GM12872 (cell line): ENCODE measurements at regions not wholly inside any gene's neighbourhood (a gene's known extent, or its start where the extent isn't known, plus 50 kb on each side); places are given as distances from the start of the nearest gene placed in this dataset.

ENCODE experiments used
- CTCF ChIP-seq: IDR thresholded peaks from 3 replicates; pipeline ENCODE4 v1.5.1; 2011; ENCODE audit warnings: low read depth, mild to moderate bottlenecking, low read length, moderate library complexity; ENCODE audit not compliant: insufficient read depth

- no peak for TF ChIP-seq CTCF
Measured at GRCh38 chr7:125112850-125113249, 183.2 kb upstream of the POT1 start.

- TF ChIP-seq CTCF, result no peak
Measured at GRCh38 chr7:125099519-125099918, 169.9 kb upstream of the POT1 start.

- TF ChIP-seq CTCF, result no peak
Measured at GRCh38 chr7:125098377-125098970, 168.8 kb upstream of the POT1 start.

GRCh38 chr7:125090596-125090995 lies 161.0 kb upstream of the POT1 start:
- TF ChIP-seq CTCF, result no peak

GRCh38 chr7:125089171-125089570 lies 159.5 kb upstream of the POT1 start:
- no peak for TF ChIP-seq CTCF

GRCh38 chr7:125088555-125088954 lies 158.9 kb upstream of the POT1 start:
- no peak for TF ChIP-seq CTCF

- TF ChIP-seq CTCF, result no peak
Measured at GRCh38 chr7:125085084-125085483, 155.5 kb upstream of the POT1 start.
